ENCODE measurements at regions not wholly inside any gene's neighbourhood (a gene's known extent, or its start where the extent isn't known, plus 50 kb on each side); places are given as distances from the start of the nearest gene placed in this dataset.

DNA sequence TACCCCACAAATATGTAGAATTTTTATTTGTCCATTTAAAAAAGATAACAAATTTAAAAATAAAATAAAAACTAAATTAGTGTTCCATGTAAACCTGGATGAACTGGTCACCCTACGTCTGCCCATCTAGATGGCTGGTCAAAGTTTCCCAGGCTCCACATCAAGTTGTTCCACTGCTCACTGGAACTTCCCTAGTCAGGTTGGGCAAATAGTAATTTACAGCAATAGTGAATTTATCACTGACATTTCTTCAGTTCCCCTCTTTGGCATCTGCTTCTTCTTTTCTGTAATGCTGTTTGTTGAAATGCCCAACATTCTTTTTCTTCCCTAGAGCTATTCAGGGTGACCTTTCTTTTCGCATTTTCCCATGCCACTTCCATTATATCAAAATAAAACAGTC lies 272.7 kb upstream of the BTG1 start:
- TF ChIP-seq ZFX (IDR thresholded peaks at IDR 0.05): no peak
- TF ChIP-seq, protein P1, sequence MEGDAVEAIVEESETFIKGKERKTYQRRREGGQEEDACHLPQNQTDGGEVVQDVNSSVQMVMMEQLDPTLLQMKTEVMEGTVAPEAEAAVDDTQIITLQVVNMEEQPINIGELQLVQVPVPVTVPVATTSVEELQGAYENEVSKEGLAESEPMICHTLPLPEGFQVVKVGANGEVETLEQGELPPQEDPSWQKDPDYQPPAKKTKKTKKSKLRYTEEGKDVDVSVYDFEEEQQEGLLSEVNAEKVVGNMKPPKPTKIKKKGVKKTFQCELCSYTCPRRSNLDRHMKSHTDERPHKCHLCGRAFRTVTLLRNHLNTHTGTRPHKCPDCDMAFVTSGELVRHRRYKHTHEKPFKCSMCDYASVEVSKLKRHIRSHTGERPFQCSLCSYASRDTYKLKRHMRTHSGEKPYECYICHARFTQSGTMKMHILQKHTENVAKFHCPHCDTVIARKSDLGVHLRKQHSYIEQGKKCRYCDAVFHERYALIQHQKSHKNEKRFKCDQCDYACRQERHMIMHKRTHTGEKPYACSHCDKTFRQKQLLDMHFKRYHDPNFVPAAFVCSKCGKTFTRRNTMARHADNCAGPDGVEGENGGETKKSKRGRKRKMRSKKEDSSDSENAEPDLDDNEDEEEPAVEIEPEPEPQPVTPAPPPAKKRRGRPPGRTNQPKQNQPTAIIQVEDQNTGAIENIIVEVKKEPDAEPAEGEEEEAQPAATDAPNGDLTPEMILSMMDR (conservative IDR thresholded peaks at IDR 0.05): no peak
- no peak overlapping the region for H3K27ac ChIP-seq

DNA sequence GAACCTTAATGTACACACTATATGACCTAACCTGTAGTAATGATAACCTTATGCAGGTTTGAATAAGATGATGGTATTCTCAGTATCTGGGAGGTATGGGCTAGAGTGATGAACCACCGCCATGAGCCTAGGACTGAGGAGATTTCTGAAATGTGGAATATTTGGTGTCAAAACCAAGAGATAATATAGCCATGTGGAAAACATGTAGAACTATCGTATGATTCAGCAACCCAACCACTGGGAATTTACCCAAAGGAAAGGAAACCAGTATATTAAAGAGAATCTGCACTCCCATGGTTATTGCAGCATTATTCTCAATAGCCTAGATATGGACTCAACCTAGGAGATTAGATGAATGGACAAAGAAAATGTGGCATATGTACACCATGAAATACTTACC lies 271.7 kb upstream of the BTG1 start:
- H3K27ac ChIP-seq: no peak overlapping the region

DNA sequence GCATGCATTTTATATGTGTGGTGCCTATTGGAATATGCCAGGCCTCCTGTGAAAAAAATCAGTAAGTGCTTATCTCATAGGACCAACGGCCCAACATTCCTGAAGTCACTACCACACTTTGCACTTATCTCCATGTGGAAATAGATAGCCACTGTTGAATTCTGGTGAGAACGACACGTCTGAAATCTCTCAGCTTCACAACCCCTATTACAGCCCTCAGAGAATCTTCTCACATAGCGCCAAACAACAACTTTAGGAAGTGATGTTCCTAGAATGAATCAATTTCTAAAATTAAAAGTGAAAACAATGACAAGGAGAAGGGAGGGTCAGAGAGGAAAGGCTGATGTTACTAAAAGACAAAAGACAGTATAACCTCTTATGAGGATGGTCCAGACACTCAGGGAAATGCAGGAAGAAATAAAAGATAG lies 270.8 kb upstream of the BTG1 start:
- no peak overlapping the region for H3K27ac ChIP-seq
- TF ChIP-seq, protein P1 (conservative IDR thresholded peaks at IDR 0.05): no peak
- no peak for TF ChIP-seq ZFX (IDR thresholded peaks at IDR 0.05)

More for the DNA sequence above, 271.7 kb upstream of the BTG1 start:
- no peak for TF ChIP-seq ZFX (IDR thresholded peaks at IDR 0.05)
- TF ChIP-seq, protein P1 (conservative IDR thresholded peaks at IDR 0.05): no peak

DNA sequence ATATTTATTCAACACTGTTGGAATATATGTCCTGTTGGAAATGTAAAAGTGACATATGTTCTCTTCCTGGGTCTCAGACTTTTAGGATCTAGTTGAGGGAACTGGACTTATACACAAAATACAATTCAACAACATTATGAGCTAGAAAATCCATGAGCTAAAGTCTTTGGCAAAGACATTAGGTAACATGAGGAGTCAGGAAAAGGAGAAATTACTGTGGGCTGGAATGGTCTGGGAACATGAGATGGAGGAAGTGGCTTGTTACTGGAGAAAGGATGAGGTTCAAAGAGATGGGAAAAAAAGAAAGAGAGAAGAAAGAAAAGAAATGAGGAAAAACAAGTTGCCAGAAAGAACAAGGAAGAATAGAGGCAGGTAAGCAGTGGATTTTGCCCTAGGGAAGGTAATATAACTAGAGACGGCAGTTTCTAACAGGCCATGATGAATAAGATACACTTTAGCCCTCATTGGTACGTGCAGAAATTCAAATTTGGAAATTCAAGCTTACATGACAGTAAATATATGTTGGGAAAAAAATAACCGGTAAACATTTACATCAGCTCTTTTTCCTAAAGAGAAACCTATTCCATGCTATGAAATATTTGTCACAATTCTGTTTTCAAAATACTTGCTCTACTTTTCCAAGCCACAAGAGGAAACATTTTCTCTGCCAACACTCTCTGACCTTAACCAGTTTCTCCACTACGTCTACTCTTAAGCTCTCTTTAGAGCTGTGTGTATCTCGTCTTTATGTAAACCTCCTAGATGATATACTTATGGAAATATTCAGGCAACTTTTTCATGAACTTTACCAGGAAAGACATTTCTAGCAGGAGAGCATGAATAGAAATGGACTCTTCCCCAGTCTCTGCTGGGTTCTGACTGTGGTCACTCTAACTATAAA lies 268.8 kb upstream of the BTG1 start:
- no peak for TF ChIP-seq ZFX (IDR thresholded peaks at IDR 0.05)
- TF ChIP-seq, protein P1 (conservative IDR thresholded peaks at IDR 0.05): no peak
- no peak overlapping the region for H3K27ac ChIP-seq

DNA sequence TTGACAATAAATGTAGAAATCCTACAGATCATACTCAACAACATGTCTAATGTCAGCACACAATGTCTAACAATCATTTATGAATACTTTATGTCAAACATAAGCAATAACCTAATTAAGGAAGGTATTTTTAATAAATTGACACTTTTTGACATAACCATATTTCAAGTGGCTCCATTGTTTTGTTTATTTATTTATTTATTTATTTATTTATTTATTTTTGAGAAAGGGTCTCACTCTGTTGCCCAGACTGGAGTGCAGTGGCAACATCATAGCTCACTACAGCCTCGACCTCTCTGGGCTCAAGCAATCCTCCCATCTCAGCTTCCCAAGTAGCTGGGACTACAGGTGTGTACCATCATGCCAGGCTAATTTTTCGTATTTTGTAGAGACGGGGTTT lies 267.6 kb upstream of the BTG1 start:
- TF ChIP-seq, protein P1 (conservative IDR thresholded peaks at IDR 0.05): no peak
- TF ChIP-seq ZFX (IDR thresholded peaks at IDR 0.05): no peak
- H3K27ac ChIP-seq: no peak overlapping the region

DNA sequence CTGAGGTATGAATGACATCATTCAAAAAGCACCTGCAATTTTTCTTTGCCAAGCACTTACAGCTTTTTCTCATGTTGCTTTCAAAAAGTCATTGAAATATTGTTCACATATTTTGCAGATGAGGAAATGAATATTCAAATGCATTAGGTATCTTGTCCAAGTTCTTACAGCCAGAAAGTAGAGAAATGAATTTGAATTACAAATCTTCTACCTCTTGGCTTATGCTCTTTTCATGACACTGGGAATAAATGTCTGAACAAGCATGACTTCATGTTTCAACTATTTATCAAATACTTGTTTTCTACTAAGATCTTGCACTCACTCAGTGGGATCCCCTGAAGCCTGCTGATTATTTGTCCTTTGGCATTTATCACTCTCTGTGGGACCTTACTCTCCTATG lies 267.2 kb upstream of the BTG1 start:
- TF ChIP-seq, protein P1 (conservative IDR thresholded peaks at IDR 0.05): no peak
- TF ChIP-seq ZFX (IDR thresholded peaks at IDR 0.05): no peak
- no peak overlapping the region for H3K27ac ChIP-seq

DNA sequence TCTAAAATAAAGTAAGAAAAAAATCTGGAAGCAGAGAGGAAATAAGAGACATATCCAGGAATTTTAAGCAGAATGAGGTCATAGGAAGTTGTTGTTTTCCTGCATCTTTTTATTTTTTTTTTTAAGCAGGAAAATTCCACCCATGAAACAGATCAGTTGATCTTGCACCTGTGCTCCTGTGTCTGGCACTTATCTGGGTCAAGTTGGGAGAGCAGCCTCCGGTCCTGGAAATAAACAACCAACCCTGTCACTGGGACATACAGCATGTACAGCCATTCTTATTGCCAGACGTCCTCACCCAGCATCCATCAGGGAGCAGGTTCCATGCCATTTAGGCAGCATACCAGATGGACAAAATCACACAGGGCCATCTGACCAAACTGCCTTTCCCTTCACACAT lies 266.0 kb upstream of the BTG1 start:
- H3K27ac ChIP-seq: no peak overlapping the region
- no peak for TF ChIP-seq ZFX (IDR thresholded peaks at IDR 0.05)
- TF ChIP-seq, protein P1 (conservative IDR thresholded peaks at IDR 0.05): no peak
